IMR-90 (cell line): ENCODE measurements at regions not wholly inside any gene's neighbourhood (a gene's known extent, or its start where the extent isn't known, plus 50 kb on each side); places are given as distances from the start of the nearest gene placed in this dataset.

Experiments used
- ATAC-seq: fragments of 200-7000 bp; cut with Tn5 transposase; 2 replicates; pipeline ENCODE4 v1.9.1; 2020; ENCODE audit warnings: low read depth, mild to moderate bottlenecking, moderate library complexity
- BruUV-seq: library from RNA; stranded (reverse); fragments of 400-500 nt; replicated peaks from 2 replicates; lab custom pipeline; 2021; lab: Mats Ljungman, UMichigan
- CTCF ChIA-PET: fragments of 300-600 bp; formaldehyde crosslinking; extraction: SDS; loops from one replicate; lab custom pipeline; 2021; ENCODE audit warnings: antibody characterized with exemption; lab: Yijun Ruan, JAX
- POLR2A ChIA-PET: fragments of 300-600 bp; sonication (Branson Sonifier 250); formaldehyde crosslinking; loops from one replicate; lab custom pipeline; 2022; ENCODE audit warnings: antibody characterized with exemption; ENCODE audit not compliant: unreplicated experiment; lab: Charles Lee
- DNase-seq: peaks from one replicate; pipeline ENCODE4 v3.0.0; 2013
- H2AFZ ChIP-seq: replicated peaks from 2 replicates; pipeline ENCODE3; 2013; ENCODE audit warnings: low read length, mild to moderate bottlenecking; ENCODE audit not compliant: poor library complexity
- H2AK5ac ChIP-seq: 2 replicates; pipeline ENCODE4 v1.6.1; 2013; ENCODE audit warnings: low read depth, low read length, inconsistent platforms
- H2AK9ac ChIP-seq: replicated peaks from 2 replicates; pipeline ENCODE3; 2013; ENCODE audit warnings: mild to moderate bottlenecking, low read depth, low read length, moderate library complexity; ENCODE audit not compliant: poor library complexity
- H2BK120ac ChIP-seq: 2 replicates; pipeline ENCODE4 v1.6.1; 2013; ENCODE audit warnings: low read depth, low read length, inconsistent platforms
- H2BK15ac ChIP-seq: 3 replicates; pipeline ENCODE4 v1.6.1; 2013; ENCODE audit warnings: low read depth, low read length, inconsistent platforms
- H2BK20ac ChIP-seq: 2 replicates; pipeline ENCODE4 v1.6.1; 2013; ENCODE audit warnings: low read depth, mild to moderate bottlenecking, inconsistent platforms, low read length, moderate library complexity
- H2BK5ac ChIP-seq: 2 replicates; pipeline ENCODE4 v1.6.1; 2013; ENCODE audit warnings: mild to moderate bottlenecking, low read depth, low read length, inconsistent platforms; ENCODE audit not compliant: poor library complexity, severe bottlenecking
- H3K14ac ChIP-seq: replicated peaks from 2 replicates; pipeline ENCODE4 v1.6.1; 2013; ENCODE audit warnings: low read depth, low read length, inconsistent platforms
- H3K18ac ChIP-seq: 2 replicates; pipeline ENCODE4 v1.6.1; 2013; ENCODE audit warnings: low read depth, low read length, control low read depth
- H3K23ac ChIP-seq: 2 replicates; pipeline ENCODE4 v1.6.1; 2013; ENCODE audit warnings: low read depth, low read length, inconsistent platforms
- H3K27ac ChIP-seq: 2 replicates; pipeline ENCODE4 v1.5.1; 2013; ENCODE audit warnings: mild to moderate bottlenecking, control low read depth, low read length; ENCODE audit not compliant: insufficient read depth
- H3K27me3 ChIP-seq: 2 replicates; pipeline ENCODE4 v1.6.1; 2013; ENCODE audit warnings: low read length; ENCODE audit not compliant: control insufficient read depth, insufficient read depth
- H3K36me3 ChIP-seq: 2 replicates; pipeline ENCODE4 v1.6.1; 2013; ENCODE audit warnings: low read length, mixed read lengths; ENCODE audit not compliant: control insufficient read depth, insufficient read depth
- H3K4ac ChIP-seq: 2 replicates; pipeline ENCODE4 v1.6.1; 2013; ENCODE audit warnings: low read depth, low read length, inconsistent platforms
- H3K4me1 ChIP-seq: 2 replicates; pipeline ENCODE4 v1.6.1; 2013; ENCODE audit warnings: low read length, mixed read lengths; ENCODE audit not compliant: control insufficient read depth, insufficient read depth
- H3K4me2 ChIP-seq: 2 replicates; pipeline ENCODE4 v1.6.1; 2013; ENCODE audit warnings: low read depth, mild to moderate bottlenecking, control low read depth, low read length, moderate library complexity
- H3K4me3 ChIP-seq: 2 replicates; pipeline ENCODE4 v1.5.1; 2013; ENCODE audit warnings: low read depth, mild to moderate bottlenecking, control low read depth, low read length, moderate library complexity; ENCODE audit not compliant: insufficient read depth
- H3K56ac ChIP-seq: 2 replicates; pipeline ENCODE4 v1.6.1; 2013; ENCODE audit warnings: low read length, inconsistent platforms; ENCODE audit not compliant: insufficient read depth; ENCODE audit errors: extremely low read depth
- H3K79me1 ChIP-seq, 2 experiments: 2 replicates each; pipeline ENCODE4 v1.6.1; 2013; ENCODE audit warnings: low read length in 2 of 2, inconsistent platforms in 1 of 2, low read depth in 1 of 2
- H3K9ac ChIP-seq: 2 replicates; pipeline ENCODE4 v1.6.1; 2013; ENCODE audit warnings: low read depth, low read length, control low read depth
- H3K9me1 ChIP-seq: 2 replicates; pipeline ENCODE4 v1.6.1; 2013; ENCODE audit warnings: low read length, inconsistent platforms; ENCODE audit not compliant: insufficient read depth
- H3K9me3 ChIP-seq: 2 replicates; pipeline ENCODE4 v1.6.1; 2013; ENCODE audit warnings: low read length; ENCODE audit not compliant: control insufficient read depth, insufficient read depth
- H4K20me1 ChIP-seq: 2 replicates; pipeline ENCODE4 v1.6.1; 2013; ENCODE audit warnings: low read length, inconsistent platforms; ENCODE audit not compliant: insufficient read depth
- H4K5ac ChIP-seq: 2 replicates; pipeline ENCODE4 v1.6.1; 2013; ENCODE audit warnings: mild to moderate bottlenecking, low read depth, low read length, control low read depth
- H4K8ac ChIP-seq, 2 experiments: 2 replicates each; pipeline ENCODE4 v1.6.1; 2013; ENCODE audit warnings: low read depth in 2 of 2, low read length in 2 of 2, control low read depth in 1 of 2, inconsistent platforms in 1 of 2
- H4K91ac ChIP-seq: 2 replicates; pipeline ENCODE4 v1.6.1; 2013; ENCODE audit warnings: low read depth, low read length, inconsistent platforms; ENCODE audit not compliant: insufficient read depth
- BHLHE40 ChIP-seq: fragments of 150-350 bp; IDR thresholded peaks from 2 replicates; pipeline ENCODE4 v1.6.1; 2016; ENCODE audit warnings: mild to moderate bottlenecking, low read depth, low read length
- CEBPB ChIP-seq: IDR thresholded peaks from 2 replicates; pipeline ENCODE4 v1.6.1; 2012; ENCODE audit warnings: low read depth, low read length, improper control_type of control experiment
- CHD1 ChIP-seq: IDR thresholded peaks from 2 replicates; pipeline ENCODE4 v1.6.1; 2012; ENCODE audit warnings: low read depth, low read length, improper control_type of control experiment
- FOS ChIP-seq: fragments of 150-350 bp; IDR thresholded peaks from 2 replicates; pipeline ENCODE4 v1.6.1; 2016; ENCODE audit warnings: low read depth, low read length
- MAFK ChIP-seq: IDR thresholded peaks from 2 replicates; pipeline ENCODE4 v1.6.1; 2012; ENCODE audit warnings: low read depth, low read length, improper control_type of control experiment
- MAZ ChIP-seq: IDR thresholded peaks from 2 replicates; pipeline ENCODE4 v1.6.1; 2012; ENCODE audit warnings: low read depth, mild to moderate bottlenecking, low read length, improper control_type of control experiment, moderate library complexity, borderline replicate concordance
- MXI1 ChIP-seq: IDR thresholded peaks from 2 replicates; pipeline ENCODE4 v1.6.1; 2012; ENCODE audit warnings: low read depth, mild to moderate bottlenecking, low read length, moderate library complexity, borderline replicate concordance
- NFE2L2 ChIP-seq: fragments of 150-350 bp; IDR thresholded peaks from 2 replicates; pipeline ENCODE4 v1.6.1; 2016; ENCODE audit warnings: low read depth, mild to moderate bottlenecking, low read length
- POLR2A ChIP-seq: IDR thresholded peaks from 2 replicates; pipeline ENCODE4 v1.6.1; 2012; ENCODE audit warnings: mild to moderate bottlenecking, low read depth, low read length
- RAD21 ChIP-seq: IDR thresholded peaks from 2 replicates; pipeline ENCODE4 v1.6.1; 2012; ENCODE audit warnings: low read length, improper control_type of control experiment
- RCOR1 ChIP-seq: IDR thresholded peaks from 2 replicates; pipeline ENCODE4 v1.6.1; 2012; ENCODE audit warnings: mild to moderate bottlenecking, low read length, improper control_type of control experiment; ENCODE audit not compliant: insufficient replicate concordance
- RFX5 ChIP-seq: IDR thresholded peaks from 2 replicates; pipeline ENCODE4 v1.8.0; 2012; ENCODE audit warnings: low read depth, mild to moderate bottlenecking, low read length, moderate library complexity
- SMC3 ChIP-seq: fragments of 150-350 bp; IDR thresholded peaks from 2 replicates; pipeline ENCODE4 v1.6.1; 2016; ENCODE audit warnings: low read depth, mild to moderate bottlenecking, antibody characterized with exemption, low read length, moderate library complexity
- WGBS, 2 experiments: methylation state at CpG; one replicate each; pipeline versions ENCODE4 v1.1.5 to v1.1.7; 2013; ENCODE audit warnings: missing lambda C conversion rate in 2 of 2; ENCODE audit not compliant: insufficient read length in 1 of 2; ENCODE audit errors: extremely low coverage in 2 of 2; 5-methylcytosine and 5-hydroxymethylcytosine counted together
- dilution Hi-C: fragments of 300-500 bp; cut with HindIII; formaldehyde crosslinking; loops from one replicate; pipeline ENCODE4 v1.14.3; 2018; ENCODE audit warnings: low sequenced_read_pairs; ENCODE audit not compliant: unreplicated experiment
- in situ Hi-C: fragments of 300-500 bp; cut with MboI; formaldehyde crosslinking; loops from 3 replicates; pipeline ENCODE4 v1.14.3; 2019; ENCODE audit warnings: low sequenced_read_pairs, inconsistent platforms, mixed read lengths
- intact Hi-C: fragments of 100-400 bp; cut with micrococcal nuclease; formaldehyde crosslinking; loops from 2 replicates; pipeline ENCODE4 v1.10.0; 2022
- TF ChIP-seq, protein P1 (sequence below): fragments of 150-350 bp; IDR thresholded peaks from 2 replicates; pipeline ENCODE4 v1.6.1; 2016; ENCODE audit warnings: low read depth, mild to moderate bottlenecking, low read length, moderate library complexity, borderline replicate concordance
- TF ChIP-seq, protein P2 (sequence below): fragments of 150-350 bp; IDR thresholded peaks from 2 replicates; pipeline ENCODE4 v1.6.1; 2017; ENCODE audit warnings: mild to moderate bottlenecking, antibody characterized with exemption, low read length, low read depth
- TF ChIP-seq, protein P3 (sequence below): conservative IDR thresholded peaks from 2 replicates; pipeline ENCODE4 v1.5.1; 2012; ENCODE audit warnings: mild to moderate bottlenecking, low read depth, low read length, improper control_type of control experiment

DNA sequence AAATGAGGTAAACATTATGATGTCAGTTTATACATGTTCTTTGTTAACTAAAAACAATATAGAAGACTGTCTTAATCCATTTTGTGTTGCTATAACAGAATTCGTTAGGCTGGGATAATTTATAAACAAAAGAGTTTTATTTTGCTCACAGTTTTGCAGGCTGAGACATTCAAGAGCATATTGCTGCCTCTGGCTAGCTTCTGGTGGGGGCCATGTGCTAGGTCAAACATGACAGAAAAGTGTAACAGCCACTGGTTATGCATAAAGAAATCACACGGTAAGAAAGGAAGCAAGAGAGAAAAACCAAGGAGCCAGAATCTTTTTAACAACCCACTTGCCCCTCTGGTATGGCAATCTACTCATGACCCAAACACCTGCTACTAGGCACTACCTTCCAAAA is 776.7 kb downstream of the PLOD2 start:
- Histone ChIP-seq H3K56ac (no peak overlapping the region), H3K4me2 (no peak overlapping the region), H3K4me1 (no peaks in the 10 kb centered on the region), H3K9me3 (peaks cover 2% of the 10 kb centered on the region), H2BK20ac (no peak overlapping the region), H3K18ac (no peak overlapping the region), H3K4me3 (no peak overlapping the region), H3K27ac (no peak overlapping the region), H2AFZ (no peak overlapping the region), H2AK9ac (no peak overlapping the region), H3K23ac (no peak overlapping the region), H4K91ac (no peak overlapping the region), H2AK5ac (no peak overlapping the region), H3K27me3 (no peaks in the 10 kb centered on the region), H2BK5ac (no peak overlapping the region), H3K36me3 (no peaks in the 10 kb centered on the region), H3K9me1 (no peaks in the 10 kb centered on the region), H2BK120ac (no peak overlapping the region), H4K8ac (no peak overlapping the region), H2BK15ac (no peak overlapping the region), H3K9ac (no peak overlapping the region), H4K5ac (no peak overlapping the region), H3K14ac (no peak overlapping the region), H3K79me1 (no peaks in the 10 kb centered on the region), H3K4ac (no peak overlapping the region), H4K20me1 (no peaks in the 10 kb centered on the region)
- in situ Hi-C loops (no loop called here), intact Hi-C loops (no loop called here), dilution Hi-C loops (no loop called here)
- POLR2A ChIA-PET, result no interaction called here
- CTCF ChIA-PET, result no interaction called here
- DNase-seq (no peak), ATAC-seq (no peak)
- no TSS peak for BruUV-seq
- no CpG with 5 or more reads among the region's 2 CpGs for whole genome bisulfite sequencing, 2 experiments
- TF ChIP-seq RAD21, result no peak
- TF ChIP-seq SMC3, result no peak
- no peak for TF ChIP-seq NFE2L2
- TF ChIP-seq, protein P1, sequence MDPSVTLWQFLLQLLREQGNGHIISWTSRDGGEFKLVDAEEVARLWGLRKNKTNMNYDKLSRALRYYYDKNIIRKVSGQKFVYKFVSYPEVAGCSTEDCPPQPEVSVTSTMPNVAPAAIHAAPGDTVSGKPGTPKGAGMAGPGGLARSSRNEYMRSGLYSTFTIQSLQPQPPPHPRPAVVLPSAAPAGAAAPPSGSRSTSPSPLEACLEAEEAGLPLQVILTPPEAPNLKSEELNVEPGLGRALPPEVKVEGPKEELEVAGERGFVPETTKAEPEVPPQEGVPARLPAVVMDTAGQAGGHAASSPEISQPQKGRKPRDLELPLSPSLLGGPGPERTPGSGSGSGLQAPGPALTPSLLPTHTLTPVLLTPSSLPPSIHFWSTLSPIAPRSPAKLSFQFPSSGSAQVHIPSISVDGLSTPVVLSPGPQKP, result no peak
- TF ChIP-seq MAZ, result no peak
- TF ChIP-seq FOS, result no peak
- TF ChIP-seq, protein P2, sequence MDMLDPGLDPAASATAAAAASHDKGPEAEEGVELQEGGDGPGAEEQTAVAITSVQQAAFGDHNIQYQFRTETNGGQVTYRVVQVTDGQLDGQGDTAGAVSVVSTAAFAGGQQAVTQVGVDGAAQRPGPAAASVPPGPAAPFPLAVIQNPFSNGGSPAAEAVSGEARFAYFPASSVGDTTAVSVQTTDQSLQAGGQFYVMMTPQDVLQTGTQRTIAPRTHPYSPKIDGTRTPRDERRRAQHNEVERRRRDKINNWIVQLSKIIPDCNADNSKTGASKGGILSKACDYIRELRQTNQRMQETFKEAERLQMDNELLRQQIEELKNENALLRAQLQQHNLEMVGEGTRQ, result no peak
- no peak for TF ChIP-seq BHLHE40
- no peak for TF ChIP-seq RCOR1
- no peak for TF ChIP-seq MXI1
- TF ChIP-seq MAFK, result no peak
- TF ChIP-seq CHD1, result no peak
- no peak for TF ChIP-seq CEBPB
- TF ChIP-seq, protein P3, sequence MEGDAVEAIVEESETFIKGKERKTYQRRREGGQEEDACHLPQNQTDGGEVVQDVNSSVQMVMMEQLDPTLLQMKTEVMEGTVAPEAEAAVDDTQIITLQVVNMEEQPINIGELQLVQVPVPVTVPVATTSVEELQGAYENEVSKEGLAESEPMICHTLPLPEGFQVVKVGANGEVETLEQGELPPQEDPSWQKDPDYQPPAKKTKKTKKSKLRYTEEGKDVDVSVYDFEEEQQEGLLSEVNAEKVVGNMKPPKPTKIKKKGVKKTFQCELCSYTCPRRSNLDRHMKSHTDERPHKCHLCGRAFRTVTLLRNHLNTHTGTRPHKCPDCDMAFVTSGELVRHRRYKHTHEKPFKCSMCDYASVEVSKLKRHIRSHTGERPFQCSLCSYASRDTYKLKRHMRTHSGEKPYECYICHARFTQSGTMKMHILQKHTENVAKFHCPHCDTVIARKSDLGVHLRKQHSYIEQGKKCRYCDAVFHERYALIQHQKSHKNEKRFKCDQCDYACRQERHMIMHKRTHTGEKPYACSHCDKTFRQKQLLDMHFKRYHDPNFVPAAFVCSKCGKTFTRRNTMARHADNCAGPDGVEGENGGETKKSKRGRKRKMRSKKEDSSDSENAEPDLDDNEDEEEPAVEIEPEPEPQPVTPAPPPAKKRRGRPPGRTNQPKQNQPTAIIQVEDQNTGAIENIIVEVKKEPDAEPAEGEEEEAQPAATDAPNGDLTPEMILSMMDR, result no peak
- no peak for TF ChIP-seq RFX5
- TF ChIP-seq POLR2A, result no peak
